Brain pericyte (primary cell): ENCODE measurements at regions not wholly inside any gene's neighbourhood (a gene's known extent, or its start where the extent isn't known, plus 50 kb on each side); places are given as distances from the start of the nearest gene placed in this dataset.
"Not testable (repeated sequence)": the region's sequence is repeated elsewhere in the genome, so short reads cannot be mapped to it uniquely, and the experiment has no call there.

Experiments used
- DNase-seq: peaks from one replicate; pipeline ENCODE4 v3.0.0-alpha.2; 2012; ENCODE audit warnings: low read depth, low spot score

GRCh38 chr4:23028875-23029274 lies 336.1 kb downstream of the GBA3 start:
- no peak for DNase-seq

GRCh38 chr4:23023666-23024065 lies 330.9 kb downstream of the GBA3 start:
- no peak for DNase-seq

- DNase-seq = no peak
These were observed 330.4 kb downstream of the GBA3 start for GRCh38 chr4:23023121-23023520.

- no peak for DNase-seq
These were observed 329.3 kb downstream of the GBA3 start for GRCh38 chr4:23022032-23022431.

- no peak for DNase-seq
These were observed 328.3 kb downstream of the GBA3 start for GRCh38 chr4:23021040-23021439.

GRCh38 chr4:23020399-23020798 lies 327.7 kb downstream of the GBA3 start:
- DNase-seq = not testable (repeated sequence)

- no peak for DNase-seq
These were observed 324.2 kb downstream of the GBA3 start for GRCh38 chr4:23016981-23017380.

GRCh38 chr4:23015821-23016220 lies 323.1 kb downstream of the GBA3 start:
- no peak for DNase-seq

GRCh38 chr4:23009093-23009492 lies 316.4 kb downstream of the GBA3 start:
- no peak for DNase-seq

- no peak for DNase-seq
These were observed 314.0 kb downstream of the GBA3 start for GRCh38 chr4:23006756-23007155.

- no peak for DNase-seq
These were observed 313.0 kb downstream of the GBA3 start for GRCh38 chr4:23005691-23006090.

- DNase-seq = no peak
These were observed 308.7 kb downstream of the GBA3 start for GRCh38 chr4:23001478-23001877.

GRCh38 chr4:22999419-22999818 lies 306.7 kb downstream of the GBA3 start:
- DNase-seq = no peak

GRCh38 chr4:22997358-22998224 lies 304.9 kb downstream of the GBA3 start:
- DNase-seq = no peak

- no peak for DNase-seq
These were observed 298.8 kb downstream of the GBA3 start for GRCh38 chr4:22991576-22991975.

- no peak for DNase-seq
These were observed 295.8 kb downstream of the GBA3 start for GRCh38 chr4:22988526-22988925.

- no peak for DNase-seq
These were observed 295.1 kb downstream of the GBA3 start for GRCh38 chr4:22987870-22988269.

GRCh38 chr4:22986881-22987280 lies 294.1 kb downstream of the GBA3 start:
- no peak for DNase-seq

- no peak for DNase-seq
These were observed 293.5 kb downstream of the GBA3 start for GRCh38 chr4:22986262-22986661.

GRCh38 chr4:22984390-22984789 lies 291.7 kb downstream of the GBA3 start:
- DNase-seq = no peak

GRCh38 chr4:22978656-22979055 lies 285.9 kb downstream of the GBA3 start:
- DNase-seq = no peak

- DNase-seq = no peak
These were observed 277.9 kb downstream of the GBA3 start for GRCh38 chr4:22970665-22971064.

- DNase-seq = no peak
These were observed 276.7 kb downstream of the GBA3 start for GRCh38 chr4:22969287-22969896.
